RWPE1 (cell line): ENCODE measurements at regions not wholly inside any gene's neighbourhood (a gene's known extent, or its start where the extent isn't known, plus 50 kb on each side); places are given as distances from the start of the nearest gene placed in this dataset.
A peak's percentile ranks its signal among the peaks of the same experiment; 100 is the strongest.

Source experiments
- CTCF ChIA-PET: fragments of 350-600 bp; sonication (Branson Sonifier 250); formaldehyde crosslinking; extraction: SDS; loops from one replicate; lab custom pipeline; 2021; lab: Yijun Ruan, JAX
- POLR2A ChIA-PET: fragments of 400-600 bp; formaldehyde crosslinking; extraction: SDS; loops from one replicate; lab custom pipeline; 2020; ENCODE audit warnings: antibody characterized with exemption; ENCODE audit not compliant: low non-redundant PET; lab: Yijun Ruan, JAX
- DNase-seq: peaks from one replicate; pipeline ENCODE4 v3.0.0; 2012; ENCODE audit warnings: low spot score
- H3K27ac ChIP-seq: fragments of 450-650 bp; 2 replicates; pipeline ENCODE4 v1.5.1; 2017
- TF ChIP-seq, protein P1 (sequence below): fragments of 450-650 bp; conservative IDR thresholded peaks from 2 replicates; pipeline ENCODE4 v1.5.1; 2017; ENCODE audit warnings: low read depth, mild to moderate bottlenecking

GRCh38 chr7:96414931-96415292 is 93.0 kb upstream of the SLC25A13 start:
- TF ChIP-seq, protein P1, sequence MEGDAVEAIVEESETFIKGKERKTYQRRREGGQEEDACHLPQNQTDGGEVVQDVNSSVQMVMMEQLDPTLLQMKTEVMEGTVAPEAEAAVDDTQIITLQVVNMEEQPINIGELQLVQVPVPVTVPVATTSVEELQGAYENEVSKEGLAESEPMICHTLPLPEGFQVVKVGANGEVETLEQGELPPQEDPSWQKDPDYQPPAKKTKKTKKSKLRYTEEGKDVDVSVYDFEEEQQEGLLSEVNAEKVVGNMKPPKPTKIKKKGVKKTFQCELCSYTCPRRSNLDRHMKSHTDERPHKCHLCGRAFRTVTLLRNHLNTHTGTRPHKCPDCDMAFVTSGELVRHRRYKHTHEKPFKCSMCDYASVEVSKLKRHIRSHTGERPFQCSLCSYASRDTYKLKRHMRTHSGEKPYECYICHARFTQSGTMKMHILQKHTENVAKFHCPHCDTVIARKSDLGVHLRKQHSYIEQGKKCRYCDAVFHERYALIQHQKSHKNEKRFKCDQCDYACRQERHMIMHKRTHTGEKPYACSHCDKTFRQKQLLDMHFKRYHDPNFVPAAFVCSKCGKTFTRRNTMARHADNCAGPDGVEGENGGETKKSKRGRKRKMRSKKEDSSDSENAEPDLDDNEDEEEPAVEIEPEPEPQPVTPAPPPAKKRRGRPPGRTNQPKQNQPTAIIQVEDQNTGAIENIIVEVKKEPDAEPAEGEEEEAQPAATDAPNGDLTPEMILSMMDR, result peak; percentile 65
- peak; percentile 10 for DNase-seq
- no peak overlapping the region for H3K27ac ChIP-seq
- POLR2A ChIA-PET, result no interaction called here
- CTCF ChIA-PET, result interaction anchor here (0.6 to 0.7 kb wide), 2 partner anchors 12 to 337 kb away, joined by 5 read pairs; no protein-coding TSS in a partner anchor

DNA sequence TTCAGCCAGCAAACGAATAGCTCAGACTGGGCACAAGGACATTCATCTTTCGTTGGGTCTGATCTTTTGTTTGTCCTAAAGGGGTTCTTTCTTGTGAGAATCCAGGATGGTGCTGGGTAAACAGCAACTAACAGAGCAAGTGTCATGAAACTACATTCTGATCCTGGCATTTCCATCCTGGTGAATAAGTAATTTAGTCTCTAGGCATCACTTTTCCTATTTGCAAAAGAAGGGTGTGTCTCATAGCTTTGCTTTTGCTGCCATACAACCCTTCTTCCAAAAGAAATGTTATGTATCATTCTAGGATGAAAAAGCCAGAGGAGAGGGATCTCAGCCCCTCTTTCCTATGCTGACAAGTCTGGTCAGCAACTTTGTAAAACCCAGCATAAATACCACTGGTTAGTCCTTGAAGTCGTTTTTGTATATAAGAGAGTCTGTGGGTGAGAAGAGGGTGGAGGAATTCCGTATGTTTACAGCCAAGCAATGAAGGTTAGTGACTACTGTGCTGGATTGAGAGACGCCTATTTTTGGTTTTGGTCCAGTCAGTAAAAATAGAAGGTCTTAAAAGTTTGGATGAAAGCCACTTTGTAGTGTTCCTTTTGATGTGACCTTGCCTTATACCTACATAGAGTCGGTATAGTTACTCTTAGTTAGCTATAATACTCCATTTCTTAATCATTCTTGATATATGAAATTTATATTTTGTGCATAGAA is 88.4 kb upstream of the SLC25A13 start:
- DNase-seq, result no peak
- TF ChIP-seq, protein P1, result no peak
- ChIA-PET CTCF (interaction anchor here (0.6 kb wide), 2 partner anchors 11 to 1455 kb away, joined by 3 to 5 read pairs; no protein-coding TSS in a partner anchor), POLR2A (no interaction called here)
- H3K27ac ChIP-seq, result no peak overlapping the region

DNA sequence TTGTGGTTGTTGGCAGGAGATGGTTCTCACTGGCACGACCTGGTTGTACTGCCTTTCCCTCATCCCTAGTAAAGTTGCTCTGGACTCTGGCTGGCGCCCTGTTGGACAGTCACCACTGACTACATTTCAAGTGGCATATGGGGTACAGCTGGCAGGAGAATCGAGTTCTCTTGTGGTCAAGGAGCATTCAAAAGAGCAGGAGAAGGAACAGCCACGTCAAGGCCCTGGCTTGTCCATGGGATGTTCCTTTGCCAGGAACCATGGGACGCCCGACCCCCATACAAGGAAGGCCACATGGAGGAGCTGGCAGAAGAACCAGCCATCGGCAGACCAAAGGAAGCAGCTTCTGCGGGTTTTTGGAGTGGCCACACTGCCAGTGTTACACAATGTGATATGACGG is 87.0 kb upstream of the SLC25A13 start:
- DNase-seq, result no peak
- no peak overlapping the region for H3K27ac ChIP-seq
- ChIA-PET POLR2A (no interaction called here), CTCF (interaction anchor here (0.5 kb wide), 1 partner anchor 190 kb away, joined by 3 read pairs; no protein-coding TSS in a partner anchor)
- TF ChIP-seq, protein P1, result no peak

- TF ChIP-seq, protein P1, result no peak
- CTCF ChIA-PET, result no interaction called here
- DNase-seq, result no peak
- POLR2A ChIA-PET, result no interaction called here
- no peak overlapping the region for H3K27ac ChIP-seq
These were observed 85.5 kb upstream of the SLC25A13 start for GRCh38 chr7:96407427-96407826.

- no peak for DNase-seq
These were observed 81.0 kb upstream of the SLC25A13 start for GRCh38 chr7:96402913-96403312.

GRCh38 chr7:96401200-96401599 is 79.3 kb upstream of the SLC25A13 start:
- ChIA-PET CTCF (no interaction called here), POLR2A (no interaction called here)
- TF ChIP-seq, protein P1, result no peak
- H3K27ac ChIP-seq, result no peak overlapping the region
- no peak for DNase-seq

More at GRCh38 chr7:96402913-96403312, 81.0 kb upstream of the SLC25A13 start:
- POLR2A ChIA-PET, result no interaction called here
- H3K27ac ChIP-seq, result no peak overlapping the region
- TF ChIP-seq, protein P1, result no peak
- CTCF ChIA-PET, result interaction anchor here (0.7 kb wide), 1 partner anchor 12 kb away, joined by 5 read pairs; no protein-coding TSS in a partner anchor
